ENCODE measurements at regions not wholly inside any gene's neighbourhood (a gene's known extent, or its start where the extent isn't known, plus 50 kb on each side); places are given as distances from the start of the nearest gene placed in this dataset.

DNA sequence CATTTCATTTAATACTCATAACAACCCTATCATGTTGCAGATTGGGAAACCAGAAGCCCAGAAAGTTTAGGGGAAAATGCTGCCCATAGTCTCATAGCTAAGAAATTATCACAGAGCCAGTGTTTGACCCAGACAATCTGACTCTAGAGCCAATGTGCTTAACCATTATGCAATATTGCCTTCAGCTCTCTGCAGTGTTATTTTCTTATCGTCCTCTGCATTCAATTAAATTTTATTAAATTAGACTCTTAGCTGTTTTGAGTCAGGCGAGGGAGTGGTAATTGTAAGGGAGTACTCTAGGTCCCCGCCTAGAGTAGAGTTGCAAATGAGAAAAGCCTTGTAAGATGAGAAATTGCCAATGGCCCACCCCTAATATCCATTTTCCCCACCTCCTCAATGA, 191.1 kb downstream of the TTLL7 start:
- no CpG with 5 or more reads among the region's 3 CpGs for WGBS, 2 experiments (ENCODE audit: extremely low coverage in 2 of 2, insufficient read length in 1 of 2)
- ChIA-PET POLR2A (ENCODE audit: unreplicated experiment) (no interaction called here), CTCF (no interaction called here)
- BruUV-seq (replicated peaks) = no TSS peak
- no peaks in the 10 kb centered on the region; the same call in 1 of the 2 replicates for H3K27me3 ChIP-seq (ENCODE audit: control insufficient read depth, insufficient read depth, low read length)
- H2BK120ac ChIP-seq (ENCODE audit: low read depth, low read length) = no peak overlapping the region
- DNase-seq (no peak), ATAC-seq (ENCODE audit: low read depth) (no peak)
- H3K18ac ChIP-seq (ENCODE audit: low read depth, low read length) = no peak overlapping the region
- no peak overlapping the region for H3K4me2 ChIP-seq (ENCODE audit: low read depth, low read length)
- H4K91ac ChIP-seq (ENCODE audit: insufficient read depth, low read depth, low read length) = no peak overlapping the region
- no peak overlapping the region for H3K4ac ChIP-seq (ENCODE audit: low read depth, low read length)
- H2BK20ac ChIP-seq (ENCODE audit: low read depth, low read length) = no peak overlapping the region
- H3K27ac ChIP-seq (ENCODE audit: insufficient read depth, low read length) = no peak overlapping the region
- H3K9me1 ChIP-seq (ENCODE audit: insufficient read depth, low read length) = no peaks in the 10 kb centered on the region
- H3K14ac ChIP-seq (replicated peaks; ENCODE audit: low read depth, low read length) = no peak overlapping the region
- TF ChIP-seq RFX5 (IDR thresholded peaks at IDR 0.05; ENCODE audit: low read depth, low read length) = no peak
- no peak for TF ChIP-seq SMC3 (IDR thresholded peaks at IDR 0.05; ENCODE audit: low read depth, low read length)
- TF ChIP-seq CEBPB (IDR thresholded peaks at IDR 0.05; ENCODE audit: low read depth, low read length) = no peak
- TF ChIP-seq RCOR1 (IDR thresholded peaks at IDR 0.05; ENCODE audit: insufficient replicate concordance, low read length) = no peak
- TF ChIP-seq, protein P1, sequence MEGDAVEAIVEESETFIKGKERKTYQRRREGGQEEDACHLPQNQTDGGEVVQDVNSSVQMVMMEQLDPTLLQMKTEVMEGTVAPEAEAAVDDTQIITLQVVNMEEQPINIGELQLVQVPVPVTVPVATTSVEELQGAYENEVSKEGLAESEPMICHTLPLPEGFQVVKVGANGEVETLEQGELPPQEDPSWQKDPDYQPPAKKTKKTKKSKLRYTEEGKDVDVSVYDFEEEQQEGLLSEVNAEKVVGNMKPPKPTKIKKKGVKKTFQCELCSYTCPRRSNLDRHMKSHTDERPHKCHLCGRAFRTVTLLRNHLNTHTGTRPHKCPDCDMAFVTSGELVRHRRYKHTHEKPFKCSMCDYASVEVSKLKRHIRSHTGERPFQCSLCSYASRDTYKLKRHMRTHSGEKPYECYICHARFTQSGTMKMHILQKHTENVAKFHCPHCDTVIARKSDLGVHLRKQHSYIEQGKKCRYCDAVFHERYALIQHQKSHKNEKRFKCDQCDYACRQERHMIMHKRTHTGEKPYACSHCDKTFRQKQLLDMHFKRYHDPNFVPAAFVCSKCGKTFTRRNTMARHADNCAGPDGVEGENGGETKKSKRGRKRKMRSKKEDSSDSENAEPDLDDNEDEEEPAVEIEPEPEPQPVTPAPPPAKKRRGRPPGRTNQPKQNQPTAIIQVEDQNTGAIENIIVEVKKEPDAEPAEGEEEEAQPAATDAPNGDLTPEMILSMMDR (conservative IDR thresholded peaks at IDR 0.05; ENCODE audit: low read depth, low read length) = no peak
- no peak for TF ChIP-seq MAFK (IDR thresholded peaks at IDR 0.05; ENCODE audit: low read depth, low read length)
- TF ChIP-seq BHLHE40 (IDR thresholded peaks at IDR 0.05; ENCODE audit: low read depth, low read length) = no peak
- TF ChIP-seq, protein P2, sequence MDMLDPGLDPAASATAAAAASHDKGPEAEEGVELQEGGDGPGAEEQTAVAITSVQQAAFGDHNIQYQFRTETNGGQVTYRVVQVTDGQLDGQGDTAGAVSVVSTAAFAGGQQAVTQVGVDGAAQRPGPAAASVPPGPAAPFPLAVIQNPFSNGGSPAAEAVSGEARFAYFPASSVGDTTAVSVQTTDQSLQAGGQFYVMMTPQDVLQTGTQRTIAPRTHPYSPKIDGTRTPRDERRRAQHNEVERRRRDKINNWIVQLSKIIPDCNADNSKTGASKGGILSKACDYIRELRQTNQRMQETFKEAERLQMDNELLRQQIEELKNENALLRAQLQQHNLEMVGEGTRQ (IDR thresholded peaks at IDR 0.05; ENCODE audit: low read depth, low read length) = no peak
- no peak for TF ChIP-seq MXI1 (IDR thresholded peaks at IDR 0.05; ENCODE audit: borderline replicate concordance, low read depth, low read length)
- TF ChIP-seq MAZ (IDR thresholded peaks at IDR 0.05; ENCODE audit: borderline replicate concordance, low read depth, low read length) = no peak
- no peak for TF ChIP-seq CHD1 (IDR thresholded peaks at IDR 0.05; ENCODE audit: low read depth, low read length)
- no peak for TF ChIP-seq NFE2L2 (IDR thresholded peaks at IDR 0.05; ENCODE audit: low read depth, low read length)
- TF ChIP-seq RAD21 (IDR thresholded peaks at IDR 0.05; ENCODE audit: low read length) = no peak
- TF ChIP-seq FOS (IDR thresholded peaks at IDR 0.05; ENCODE audit: low read depth, low read length) = no peak
- no peak for TF ChIP-seq POLR2A (IDR thresholded peaks at IDR 0.05; ENCODE audit: low read depth, low read length)
- TF ChIP-seq, protein P3, sequence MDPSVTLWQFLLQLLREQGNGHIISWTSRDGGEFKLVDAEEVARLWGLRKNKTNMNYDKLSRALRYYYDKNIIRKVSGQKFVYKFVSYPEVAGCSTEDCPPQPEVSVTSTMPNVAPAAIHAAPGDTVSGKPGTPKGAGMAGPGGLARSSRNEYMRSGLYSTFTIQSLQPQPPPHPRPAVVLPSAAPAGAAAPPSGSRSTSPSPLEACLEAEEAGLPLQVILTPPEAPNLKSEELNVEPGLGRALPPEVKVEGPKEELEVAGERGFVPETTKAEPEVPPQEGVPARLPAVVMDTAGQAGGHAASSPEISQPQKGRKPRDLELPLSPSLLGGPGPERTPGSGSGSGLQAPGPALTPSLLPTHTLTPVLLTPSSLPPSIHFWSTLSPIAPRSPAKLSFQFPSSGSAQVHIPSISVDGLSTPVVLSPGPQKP (IDR thresholded peaks at IDR 0.05; ENCODE audit: borderline replicate concordance, low read depth, low read length) = no peak
- no peak overlapping the region for H2BK15ac ChIP-seq (ENCODE audit: low read depth, low read length)
- no peak overlapping the region for H2BK5ac ChIP-seq (ENCODE audit: low read depth, low read length, poor library complexity, severe bottlenecking)
- no peak overlapping the region for H3K56ac ChIP-seq (ENCODE audit: extremely low read depth, insufficient read depth, low read length)
- no peak overlapping the region for H4K5ac ChIP-seq (ENCODE audit: low read depth, low read length)
- no peak overlapping the region for H3K9ac ChIP-seq (ENCODE audit: low read depth, low read length)
- no peak overlapping the region for H4K8ac ChIP-seq (ENCODE audit: low read depth in 2 of 2, low read length in 2 of 2)
- no peak overlapping the region for H2AK9ac ChIP-seq (replicated peaks; ENCODE audit: low read depth, low read length, poor library complexity)
- intact Hi-C loops (cut with micrococcal nuclease) = no loop called here
- no peak overlapping the region for H2AFZ ChIP-seq (replicated peaks; ENCODE audit: low read length, poor library complexity)
- no peak overlapping the region for H3K4me3 ChIP-seq (ENCODE audit: insufficient read depth, low read depth, low read length)
- H4K20me1 ChIP-seq (ENCODE audit: insufficient read depth, low read length) = no peaks in the 10 kb centered on the region
- H3K79me1 ChIP-seq (ENCODE audit: low read depth in 1 of 2, low read length in 2 of 2) = no peaks in the 10 kb centered on the region
- H3K23ac ChIP-seq (ENCODE audit: low read depth, low read length) = no peak overlapping the region
- no peaks in the 10 kb centered on the region for H3K36me3 ChIP-seq (ENCODE audit: control insufficient read depth, insufficient read depth, low read length)
- in situ Hi-C loops (cut with MboI; ENCODE audit: low sequenced_read_pairs) = no loop called here
- H2AK5ac ChIP-seq (ENCODE audit: low read depth, low read length) = no peak overlapping the region
- dilution Hi-C loops (cut with HindIII; ENCODE audit: low sequenced_read_pairs, unreplicated experiment) = no loop called here
- no peaks in the 10 kb centered on the region for H3K9me3 ChIP-seq (ENCODE audit: control insufficient read depth, insufficient read depth, low read length)
- no peaks in the 10 kb centered on the region for H3K4me1 ChIP-seq (ENCODE audit: control insufficient read depth, insufficient read depth, low read length)
